Karpas-422 (cell line): ENCODE measurements at regions not wholly inside any gene's neighbourhood (a gene's known extent, or its start where the extent isn't known, plus 50 kb on each side); places are given as distances from the start of the nearest gene placed in this dataset.

Experiments used
- DNase-seq: peaks from one replicate; pipeline ENCODE4 v3.0.0-alpha.2; 2015
- H2AFZ ChIP-seq: fragments of 200-600 bp; sonication (generic); 2 replicates; pipeline ENCODE4 v1.6.1; 2014; ENCODE audit warnings: antibody characterized with exemption, low read length, mixed read lengths
- H3K27ac ChIP-seq: fragments of 200-600 bp; sonication (generic); 2 replicates; pipeline ENCODE4 v1.5.1; 2014; ENCODE audit warnings: mild to moderate bottlenecking, low read length, moderate library complexity
- H3K27me3 ChIP-seq: fragments of 200-600 bp; sonication (generic); 2 replicates; pipeline ENCODE4 v1.6.1; 2014; ENCODE audit warnings: low read length, mixed read lengths
- H3K36me3 ChIP-seq: fragments of 200-600 bp; sonication (generic); 2 replicates; pipeline ENCODE4 v1.6.1; 2014; ENCODE audit warnings: low read length, mixed read lengths; ENCODE audit not compliant: insufficient read depth
- H3K4me1 ChIP-seq: fragments of 200-600 bp; sonication (generic); 2 replicates; pipeline ENCODE4 v1.6.1; 2014; ENCODE audit warnings: mild to moderate bottlenecking, low read length, mixed read lengths
- H3K4me2 ChIP-seq: fragments of 200-600 bp; sonication (generic); 2 replicates; pipeline ENCODE4 v1.6.1; 2014; ENCODE audit warnings: low read length, low read depth, mild to moderate bottlenecking; ENCODE audit not compliant: poor library complexity, severe bottlenecking
- H3K4me3 ChIP-seq: fragments of 200-600 bp; sonication (generic); 2 replicates; pipeline ENCODE4 v1.5.1; 2014; ENCODE audit warnings: mild to moderate bottlenecking, antibody characterized with exemption, low read length, mixed read lengths
- H3K79me2 ChIP-seq: fragments of 200-600 bp; sonication (generic); 2 replicates; pipeline ENCODE4 v1.6.1; 2014; ENCODE audit warnings: mild to moderate bottlenecking, low read length, mixed read lengths
- H3K9ac ChIP-seq: fragments of 200-600 bp; sonication (generic); 2 replicates; pipeline ENCODE4 v1.6.0; 2014; ENCODE audit warnings: low read length
- H3K9me2 ChIP-seq: fragments of 200-600 bp; sonication (generic), shearing (Covaris generic); replicated peaks from 2 replicates; pipeline ENCODE4 v1.6.0; 2014; ENCODE audit warnings: mild to moderate bottlenecking, low read length, moderate library complexity; ENCODE audit not compliant: insufficient read depth
- H3K9me3 ChIP-seq: fragments of 300-700, 200-600 bp; sonication (generic); 2 replicates; pipeline ENCODE4 v1.6.1; 2014; ENCODE audit warnings: low read length, mixed read lengths
- H4K20me1 ChIP-seq: fragments of 200-600 bp; sonication (generic); 2 replicates; pipeline ENCODE4 v1.6.1; 2014; ENCODE audit warnings: mild to moderate bottlenecking, antibody characterized with exemption, low read length, low read depth; ENCODE audit not compliant: insufficient read depth

DNA sequence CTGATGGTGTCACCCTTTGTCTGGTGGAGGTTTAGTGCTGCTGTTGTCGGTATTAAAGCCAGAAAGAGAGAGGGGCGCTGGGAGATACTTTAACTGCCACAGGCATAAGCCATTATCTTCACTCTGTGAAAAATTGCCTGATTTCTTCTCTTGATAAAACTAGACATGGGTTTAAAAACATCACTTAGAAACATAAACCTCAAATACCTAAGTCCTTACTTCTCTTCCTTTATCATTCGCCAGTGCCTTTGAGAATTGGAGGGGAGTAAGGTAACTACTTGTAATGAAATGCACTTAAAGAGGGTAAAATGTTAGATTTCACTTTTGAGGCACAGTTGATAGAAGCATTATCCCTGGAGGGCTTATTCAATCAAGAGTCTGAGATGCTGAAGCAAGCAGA is 434.5 kb downstream of the OLFM4 start:
- Histone ChIP-seq H3K27ac (no peak overlapping the region), H4K20me1 (no peaks in the 10 kb centered on the region), H2AFZ (no peak overlapping the region), H3K27me3 (no peaks in the 10 kb centered on the region), H3K9me2 (no peaks in the 10 kb centered on the region; the same call in 1 of the 2 replicates), H3K79me2 (no peaks in the 10 kb centered on the region), H3K4me2 (no peak overlapping the region), H3K9ac (no peak overlapping the region), H3K36me3 (no peaks in the 10 kb centered on the region), H3K4me1 (no peaks in the 10 kb centered on the region), H3K9me3 (peaks cover 5% of the 10 kb centered on the region; the same call in 1 of the 2 replicates), H3K4me3 (no peak overlapping the region)
- no peak for DNase-seq

DNA sequence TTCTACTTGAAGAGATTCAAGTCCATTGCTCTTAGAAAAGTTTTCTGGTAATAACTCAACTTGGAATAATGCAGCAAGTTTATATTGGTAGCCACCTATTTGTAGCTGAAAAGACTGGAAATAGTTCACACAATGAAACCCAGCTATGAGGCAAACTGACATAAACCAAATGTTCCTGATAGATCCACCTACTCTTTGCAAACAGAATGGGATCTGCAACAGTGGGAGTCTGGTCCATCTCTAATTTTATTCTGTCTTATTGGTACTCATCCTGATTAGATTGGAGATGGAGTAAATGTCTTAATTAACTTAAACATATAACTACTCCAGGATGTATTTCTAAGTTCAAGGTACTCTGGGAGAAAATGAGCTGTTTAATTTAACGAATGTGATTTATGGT is 438.0 kb downstream of the OLFM4 start:
- Histone ChIP-seq H3K4me3 (no peak overlapping the region), H4K20me1 (no peaks in the 10 kb centered on the region), H3K9me2 (no peaks in the 10 kb centered on the region; the same call in 1 of the 2 replicates), H3K79me2 (no peaks in the 10 kb centered on the region), H2AFZ (no peak overlapping the region), H3K4me1 (no peaks in the 10 kb centered on the region), H3K9me3 (no peaks in the 10 kb centered on the region), H3K4me2 (no peak overlapping the region), H3K27ac (no peak overlapping the region), H3K27me3 (no peaks in the 10 kb centered on the region), H3K9ac (no peak overlapping the region), H3K36me3 (no peaks in the 10 kb centered on the region)
- no peak for DNase-seq

- Histone ChIP-seq H3K4me1 (no peaks in the 10 kb centered on the region), H3K27me3 (no peaks in the 10 kb centered on the region), H3K9me3 (peaks cover 8% of the 10 kb centered on the region), H3K36me3 (no peaks in the 10 kb centered on the region), H2AFZ (no peak overlapping the region), H3K4me2 (no peak overlapping the region), H3K9ac (no peak overlapping the region), H3K79me2 (no peaks in the 10 kb centered on the region), H3K4me3 (no peak overlapping the region), H4K20me1 (no peaks in the 10 kb centered on the region), H3K27ac (no peak overlapping the region), H3K9me2 (no peaks in the 10 kb centered on the region)
- no peak for DNase-seq
Observed at GRCh38 chr13:53473397-53473796, 444.8 kb downstream of the OLFM4 start.

GRCh38 chr13:53474878-53475277 is 446.3 kb downstream of the OLFM4 start:
- Histone ChIP-seq H4K20me1 (no peaks in the 10 kb centered on the region), H3K4me3 (no peak overlapping the region), H3K4me1 (no peaks in the 10 kb centered on the region), H2AFZ (no peak overlapping the region), H3K4me2 (no peak overlapping the region), H3K27ac (no peak overlapping the region), H3K9me2 (no peaks in the 10 kb centered on the region), H3K36me3 (no peaks in the 10 kb centered on the region), H3K9ac (no peak overlapping the region), H3K27me3 (no peaks in the 10 kb centered on the region), H3K79me2 (no peaks in the 10 kb centered on the region), H3K9me3 (peaks cover 8% of the 10 kb centered on the region)
- DNase-seq: no peak

DNA sequence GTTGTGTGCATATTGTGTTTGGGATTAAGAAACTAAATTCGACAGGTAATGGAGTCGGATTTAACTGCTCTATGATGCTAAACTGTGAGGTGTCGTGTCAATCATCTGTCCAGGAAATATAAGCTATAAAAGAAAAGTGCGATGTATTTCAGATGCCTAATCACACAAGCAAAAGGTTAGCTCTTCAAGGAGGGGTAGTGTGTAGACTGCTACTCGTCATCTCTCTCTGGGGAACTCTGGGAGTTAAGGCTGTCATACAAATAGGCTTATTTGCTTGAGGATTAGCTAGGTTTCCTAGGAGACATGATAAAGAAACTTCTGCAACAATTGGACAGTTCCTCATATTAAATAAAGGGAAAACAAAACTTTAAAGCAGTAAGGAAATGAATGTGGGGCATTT is 462.1 kb downstream of the OLFM4 start:
- H3K9me2 ChIP-seq: no peaks in the 10 kb centered on the region
- no peaks in the 10 kb centered on the region for H3K27me3 ChIP-seq
- no peaks in the 10 kb centered on the region for H4K20me1 ChIP-seq
- H3K36me3 ChIP-seq: no peaks in the 10 kb centered on the region; the same call in 1 of the 2 replicates
- H3K9ac ChIP-seq: no peak overlapping the region
- peaks cover 14% of the 10 kb centered on the region for H3K9me3 ChIP-seq
- no peaks in the 10 kb centered on the region for H3K4me1 ChIP-seq
- no peak for DNase-seq
- H3K27ac ChIP-seq: no peak overlapping the region
- H3K79me2 ChIP-seq: no peaks in the 10 kb centered on the region
- no peak overlapping the region for H3K4me2 ChIP-seq
- no peak overlapping the region for H3K4me3 ChIP-seq
- H2AFZ ChIP-seq: no peak overlapping the region

DNA sequence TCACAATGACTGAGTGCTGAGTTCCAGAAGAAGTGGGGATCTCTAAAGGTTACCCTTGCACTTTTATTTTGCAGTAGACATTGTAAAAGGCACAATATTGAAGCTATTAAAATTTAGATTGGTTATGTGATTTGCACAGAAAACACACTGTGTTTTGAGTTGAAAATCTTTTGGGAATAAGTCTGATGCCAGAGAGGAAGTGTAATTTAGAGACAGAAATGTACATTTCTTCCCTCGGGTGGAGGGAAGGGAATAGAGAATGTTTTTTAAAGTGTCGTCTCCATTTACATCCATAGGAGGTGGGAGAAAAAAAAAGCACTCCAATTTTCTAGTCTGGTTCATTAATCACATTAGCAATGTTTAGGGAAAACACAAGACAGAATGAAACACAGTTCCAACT is 465.8 kb downstream of the OLFM4 start:
- DNase-seq: no peak
- Histone ChIP-seq H3K36me3 (no peaks in the 10 kb centered on the region; the same call in 1 of the 2 replicates), H3K9me3 (peaks cover 18% of the 10 kb centered on the region), H3K4me3 (no peak overlapping the region), H3K4me2 (no peak overlapping the region), H3K27me3 (no peaks in the 10 kb centered on the region), H3K9me2 (no peaks in the 10 kb centered on the region), H3K79me2 (no peaks in the 10 kb centered on the region), H3K4me1 (no peaks in the 10 kb centered on the region), H4K20me1 (no peaks in the 10 kb centered on the region), H2AFZ (no peak overlapping the region), H3K9ac (no peak overlapping the region), H3K27ac (no peak overlapping the region)

- DNase-seq: no peak
- H3K9me3 ChIP-seq: peaks cover 15% of the 10 kb centered on the region
- H3K27me3 ChIP-seq: no peaks in the 10 kb centered on the region
- H3K36me3 ChIP-seq: no peaks in the 10 kb centered on the region
- H4K20me1 ChIP-seq: no peaks in the 10 kb centered on the region
- H3K27ac ChIP-seq: no peak overlapping the region
- no peak overlapping the region for H3K9ac ChIP-seq
- no peaks in the 10 kb centered on the region; the same call in 1 of the 2 replicates for H3K9me2 ChIP-seq
- H2AFZ ChIP-seq: no peak overlapping the region
- H3K79me2 ChIP-seq: no peaks in the 10 kb centered on the region
- H3K4me2 ChIP-seq: no peak overlapping the region
- H3K4me1 ChIP-seq: no peaks in the 10 kb centered on the region
- no peak overlapping the region for H3K4me3 ChIP-seq
Observed at GRCh38 chr13:53499576-53500133, 471.0 kb downstream of the OLFM4 start.

GRCh38 chr13:53501387-53501786 is 472.8 kb downstream of the OLFM4 start:
- H4K20me1 ChIP-seq: no peaks in the 10 kb centered on the region
- no peaks in the 10 kb centered on the region; the same call in 1 of the 2 replicates for H3K9me2 ChIP-seq
- no peak overlapping the region for H3K9ac ChIP-seq
- no peaks in the 10 kb centered on the region for H3K36me3 ChIP-seq
- no peak overlapping the region for H3K4me3 ChIP-seq
- no peak overlapping the region for H2AFZ ChIP-seq
- H3K9me3 ChIP-seq: peaks cover 15% of the 10 kb centered on the region
- H3K4me1 ChIP-seq: no peaks in the 10 kb centered on the region
- DNase-seq: no peak
- no peak overlapping the region for H3K27ac ChIP-seq
- H3K27me3 ChIP-seq: no peaks in the 10 kb centered on the region
- H3K4me2 ChIP-seq: no peak overlapping the region
- no peaks in the 10 kb centered on the region for H3K79me2 ChIP-seq
